Keratinocyte (primary cell): ENCODE measurements at regions not wholly inside any gene's neighbourhood (a gene's known extent, or its start where the extent isn't known, plus 50 kb on each side); places are given as distances from the start of the nearest gene placed in this dataset.

Source experiments
- DNase-seq: peaks from one replicate; pipeline ENCODE4 v3.0.0-alpha.2; 2011; ENCODE audit warnings: low read depth, missing footprints, low spot score
- FAIRE-seq: peaks from 2 replicates; lab custom pipeline; 2011; peaks lifted over from hg19 to GRCh38; lab: Jason Lieb, UNC
- H2AFZ ChIP-seq: 2 replicates; pipeline ENCODE4 v1.6.0; 2012; ENCODE audit warnings: low read length, control low read depth, inconsistent platforms; ENCODE audit not compliant: control insufficient read depth
- H3K27ac ChIP-seq: 2 replicates; pipeline ENCODE4 v1.5.1; 2011; ENCODE audit warnings: low read length; ENCODE audit not compliant: control insufficient read depth, insufficient read depth
- H3K27me3 ChIP-seq: 3 replicates; pipeline ENCODE4 v1.6.0; 2011; ENCODE audit warnings: low read length; ENCODE audit not compliant: control insufficient read depth, insufficient read depth; ENCODE audit errors: extremely low read depth
- H3K36me3 ChIP-seq, 2 experiments: 2 replicates in 1 of 2; 3 replicates in 1 of 2; pipeline ENCODE4 v1.5.1; 2011; ENCODE audit warnings: low read length in 2 of 2, mild to moderate bottlenecking in 1 of 2; ENCODE audit not compliant: control insufficient read depth in 2 of 2, insufficient read depth in 2 of 2; ENCODE audit errors: extremely low read depth in 1 of 2
- H3K4me1 ChIP-seq: 3 replicates; pipeline ENCODE4 v1.5.1; 2011; ENCODE audit warnings: low read length; ENCODE audit not compliant: control insufficient read depth, insufficient read depth; ENCODE audit errors: extremely low read depth
- H3K4me2 ChIP-seq: 3 replicates; pipeline ENCODE4 v1.6.0; 2011; ENCODE audit warnings: low read depth, low read length; ENCODE audit not compliant: control insufficient read depth, insufficient read depth; ENCODE audit errors: extremely low read depth
- H3K4me3 ChIP-seq, 3 experiments: fragments of 200-600 bp in 1 of 3; sonication (generic) in 1 of 3; 2 replicates in 2 of 3; 3 replicates in 1 of 3; pipeline ENCODE4 v1.5.1; 2011 to 2016; ENCODE audit warnings: low read length in 3 of 3, mild to moderate bottlenecking in 3 of 3, control low read depth in 2 of 3, inconsistent platforms in 1 of 3, low read depth in 1 of 3, mixed read lengths in 1 of 3, mixed run types in 1 of 3, moderate library complexity in 1 of 3; ENCODE audit not compliant: control insufficient read depth in 2 of 3, insufficient read depth in 2 of 3; ENCODE audit errors: extremely low read depth in 1 of 3
- H3K79me2 ChIP-seq: 2 replicates; pipeline ENCODE4 v1.6.0; 2012; ENCODE audit warnings: low read length; ENCODE audit not compliant: control insufficient read depth, insufficient read depth
- H3K9ac ChIP-seq: 3 replicates; pipeline ENCODE4 v1.6.0; 2011; ENCODE audit warnings: low read length; ENCODE audit not compliant: control insufficient read depth, insufficient read depth; ENCODE audit errors: extremely low read depth
- H3K9me1 ChIP-seq: 3 replicates; pipeline ENCODE4 v1.6.0; 2011; ENCODE audit warnings: low read length; ENCODE audit not compliant: control insufficient read depth, insufficient read depth; ENCODE audit errors: extremely low read depth
- H3K9me3 ChIP-seq: 2 replicates; pipeline ENCODE4 v1.5.1; 2012; ENCODE audit warnings: low read depth, low read length; ENCODE audit not compliant: control insufficient read depth
- H4K20me1 ChIP-seq: 3 replicates; pipeline ENCODE4 v1.6.0; 2011; ENCODE audit warnings: low read length; ENCODE audit not compliant: control insufficient read depth, insufficient read depth; ENCODE audit errors: extremely low read depth
- EZH2 ChIP-seq: IDR thresholded peaks from one replicate; pipeline ENCODE4 v1.6.1; 2012; ENCODE audit warnings: inconsistent platforms, mild to moderate bottlenecking, low read length, moderate library complexity
- dilution Hi-C: fragments of 300-500 bp; cut with MboI; formaldehyde crosslinking; loops from one replicate; pipeline ENCODE4 v1.7.0; 2020; ENCODE audit warnings: low sequenced_read_pairs; ENCODE audit not compliant: extremely low pct_ligation_motif_present
- TF ChIP-seq, protein P1 (sequence below), 3 experiments: IDR thresholded peaks in 1 of 3; conservative IDR thresholded peaks in 1 of 3; optimal IDR thresholded peaks in 1 of 3; 2 replicates in 2 of 3; 3 replicates in 1 of 3; pipeline versions ENCODE3 to v1.5.1; 2011; ENCODE audit warnings: low read length in 3 of 3, mild to moderate bottlenecking in 3 of 3, moderate library complexity in 2 of 3, control low read depth in 1 of 3, inconsistent platforms in 1 of 3; ENCODE audit not compliant: insufficient read depth in 2 of 3; ENCODE audit errors: extremely low read depth in 1 of 3

DNA sequence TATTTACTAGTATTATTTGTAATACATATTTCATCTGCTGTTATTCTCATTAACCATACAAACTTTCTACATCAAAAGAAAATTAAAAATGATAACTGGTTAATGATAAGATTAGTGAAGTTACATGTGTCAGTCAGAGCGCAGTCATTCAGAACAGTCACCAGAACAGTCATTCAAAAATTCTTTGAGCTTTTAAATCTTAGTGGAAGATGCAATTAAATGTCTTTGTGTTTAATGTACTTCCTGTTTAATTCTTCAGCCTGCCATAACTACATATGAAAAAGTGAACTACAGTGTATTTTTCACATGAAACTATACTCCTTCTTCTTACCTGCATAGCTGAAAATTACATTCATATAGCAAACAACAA, 179.7 kb upstream of the NDST4 start:
- no peaks in the 10 kb centered on the region for H3K27me3 ChIP-seq
- H3K4me1 ChIP-seq, result no peaks in the 10 kb centered on the region
- no peak for DNase-seq
- FAIRE-seq, result no peak
- H3K9ac ChIP-seq, result no peak overlapping the region
- dilution Hi-C loops, result no loop called here
- no peak overlapping the region for H3K27ac ChIP-seq
- H3K36me3 ChIP-seq, result no peaks in the 10 kb centered on the region
- no peaks in the 10 kb centered on the region for H3K9me3 ChIP-seq
- no peaks in the 10 kb centered on the region for H3K9me1 ChIP-seq
- TF ChIP-seq EZH2, result no peak
- TF ChIP-seq, protein P1, sequence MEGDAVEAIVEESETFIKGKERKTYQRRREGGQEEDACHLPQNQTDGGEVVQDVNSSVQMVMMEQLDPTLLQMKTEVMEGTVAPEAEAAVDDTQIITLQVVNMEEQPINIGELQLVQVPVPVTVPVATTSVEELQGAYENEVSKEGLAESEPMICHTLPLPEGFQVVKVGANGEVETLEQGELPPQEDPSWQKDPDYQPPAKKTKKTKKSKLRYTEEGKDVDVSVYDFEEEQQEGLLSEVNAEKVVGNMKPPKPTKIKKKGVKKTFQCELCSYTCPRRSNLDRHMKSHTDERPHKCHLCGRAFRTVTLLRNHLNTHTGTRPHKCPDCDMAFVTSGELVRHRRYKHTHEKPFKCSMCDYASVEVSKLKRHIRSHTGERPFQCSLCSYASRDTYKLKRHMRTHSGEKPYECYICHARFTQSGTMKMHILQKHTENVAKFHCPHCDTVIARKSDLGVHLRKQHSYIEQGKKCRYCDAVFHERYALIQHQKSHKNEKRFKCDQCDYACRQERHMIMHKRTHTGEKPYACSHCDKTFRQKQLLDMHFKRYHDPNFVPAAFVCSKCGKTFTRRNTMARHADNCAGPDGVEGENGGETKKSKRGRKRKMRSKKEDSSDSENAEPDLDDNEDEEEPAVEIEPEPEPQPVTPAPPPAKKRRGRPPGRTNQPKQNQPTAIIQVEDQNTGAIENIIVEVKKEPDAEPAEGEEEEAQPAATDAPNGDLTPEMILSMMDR (optimal IDR thresholded peaks at IDR 0.05 in 1 of 3, IDR thresholded peaks at IDR 0.05 in 1 of 3, conservative IDR thresholded peaks at IDR 0.05 in 1 of 3; ENCODE audit: extremely low read depth in 1 of 3, insufficient read depth in 2 of 3, low read length in 3 of 3), result no peak
- no peaks in the 10 kb centered on the region for H4K20me1 ChIP-seq
- no peaks in the 10 kb centered on the region for H3K79me2 ChIP-seq
- H3K4me3 ChIP-seq, result no peak overlapping the region
- H2AFZ ChIP-seq, result no peak overlapping the region
- no peak overlapping the region for H3K4me2 ChIP-seq

DNA sequence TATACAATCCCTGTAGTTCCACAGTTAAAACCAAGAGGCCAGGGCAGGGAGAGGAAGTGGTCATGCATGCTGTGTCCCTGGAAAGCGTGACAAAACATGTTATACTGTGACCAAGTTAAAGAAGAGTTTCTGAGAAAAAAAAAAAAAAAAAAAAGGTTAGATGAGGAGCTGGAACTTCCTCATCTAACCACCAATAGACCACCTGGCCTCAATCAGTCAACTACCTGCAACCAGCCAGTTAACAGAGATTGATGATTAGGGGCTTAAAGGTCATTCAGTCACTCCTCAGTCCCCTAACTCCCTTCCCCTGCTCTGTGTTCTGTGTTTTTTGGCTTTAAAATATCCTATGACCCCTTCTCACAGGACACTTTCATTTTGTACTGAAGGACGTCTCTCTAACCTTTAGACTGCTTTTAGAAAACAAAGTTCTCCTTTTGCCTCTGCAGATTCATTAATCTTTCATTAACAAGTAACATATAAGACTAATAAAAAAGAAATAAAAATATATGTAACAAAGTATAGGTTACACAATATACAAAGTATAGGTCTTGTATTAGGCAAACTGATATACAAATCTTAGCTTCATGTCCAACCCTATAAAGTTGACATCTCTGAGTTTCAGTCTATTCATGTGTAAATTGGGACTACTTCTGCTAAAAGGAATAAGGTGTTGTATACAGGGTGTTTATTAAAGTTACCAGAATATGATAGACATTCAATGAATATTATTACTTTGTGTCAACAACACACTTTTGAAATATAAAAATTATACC, 179.1 kb upstream of the NDST4 start:
- Histone ChIP-seq H3K27ac (no peak overlapping the region), H3K79me2 (no peaks in the 10 kb centered on the region), H3K9me1 (no peaks in the 10 kb centered on the region), H3K4me3 (no peak overlapping the region), H3K27me3 (no peaks in the 10 kb centered on the region), H3K9me3 (no peaks in the 10 kb centered on the region), H3K4me2 (no peak overlapping the region), H2AFZ (no peak overlapping the region), H3K9ac (no peak overlapping the region), H4K20me1 (no peaks in the 10 kb centered on the region), H3K36me3 (no peaks in the 10 kb centered on the region), H3K4me1 (no peaks in the 10 kb centered on the region)
- TF ChIP-seq, protein P1 (optimal IDR thresholded peaks at IDR 0.05 in 1 of 3, IDR thresholded peaks at IDR 0.05 in 1 of 3, conservative IDR thresholded peaks at IDR 0.05 in 1 of 3; ENCODE audit: extremely low read depth in 1 of 3, insufficient read depth in 2 of 3, low read length in 3 of 3), result no peak
- dilution Hi-C loops, result no loop called here
- no peak for DNase-seq
- FAIRE-seq, result no peak
